ENCODE measurements at regions not wholly inside any gene's neighbourhood (a gene's known extent, or its start where the extent isn't known, plus 50 kb on each side); places are given as distances from the start of the nearest gene placed in this dataset.

GRCh38 chrX:39842281-39842973, 255.3 kb downstream of the BCOR start:
- TF ChIP-seq CTCF (IDR thresholded peaks at IDR 0.05; ENCODE audit: low read depth, low read length, poor library complexity, severe bottlenecking), result no peak
- TF ChIP-seq EZH2phosphoT487 (IDR thresholded peaks at IDR 0.05; ENCODE audit: borderline replicate concordance, low read length), result no peak

All from DOHH2 (cell line).